Ascending aorta (tissue), 2 donors: ENCODE measurements at regions not wholly inside any gene's neighbourhood (a gene's known extent, or its start where the extent isn't known, plus 50 kb on each side); places are given as distances from the start of the nearest gene placed in this dataset.
"Not testable (repeated sequence)": the region's sequence is repeated elsewhere in the genome, so short reads cannot be mapped to it uniquely, and the experiment has no call there.

Experiments used
- DNase-seq, 2 donors: peaks; one replicate each; pipeline ENCODE4 v3.0.0-alpha.2; 2019; ENCODE audit warnings: low spot score in 2 of 2
- H3K27ac ChIP-seq, 2 donors: fragments of 200-600 bp; sonication (generic); one replicate each; pipeline ENCODE4 v1.5.1; 2016 to 2017; ENCODE audit warnings: mild to moderate bottlenecking in 1 of 2
- H3K27me3 ChIP-seq: fragments of 200-600 bp; sonication (generic); one replicate; pipeline ENCODE4 v1.5.1; 2017
- H3K36me3 ChIP-seq, 2 donors: fragments of 200-600 bp; sonication (generic); one replicate each; pipeline ENCODE4 v1.5.1; 2016
- H3K4me1 ChIP-seq, 2 donors: fragments of 200-600 bp; sonication (generic); one replicate each; pipeline ENCODE4 v1.5.1; 2016 to 2017; ENCODE audit warnings: mild to moderate bottlenecking in 1 of 2
- H3K4me3 ChIP-seq, 2 donors: fragments of 200-600 bp; sonication (generic); one replicate each; pipeline ENCODE4 v1.5.1; 2016 to 2017; ENCODE audit warnings: mild to moderate bottlenecking in 1 of 2
- H3K9me3 ChIP-seq, 2 donors: fragments of 200-600 bp; sonication (generic); one replicate each; pipeline ENCODE4 v1.5.1; 2016
- intact Hi-C: fragments of 100-400 bp; cut with DNase I; formaldehyde crosslinking; loops from one replicate; pipeline ENCODE4 v1.15.1; 2023
- TF ChIP-seq, protein P1 (sequence below), 3 experiments: fragments of 200-600 bp in 2 of 3; fragments of 450-650 bp in 1 of 3; sonication (generic) in 2 of 3; IDR thresholded peaks; one replicate each; pipeline ENCODE4 v1.5.1; 2016 to 2019; ENCODE audit warnings: antibody characterized with exemption in 3 of 3, mild to moderate bottlenecking in 1 of 3, moderate library complexity in 1 of 3

DNA sequence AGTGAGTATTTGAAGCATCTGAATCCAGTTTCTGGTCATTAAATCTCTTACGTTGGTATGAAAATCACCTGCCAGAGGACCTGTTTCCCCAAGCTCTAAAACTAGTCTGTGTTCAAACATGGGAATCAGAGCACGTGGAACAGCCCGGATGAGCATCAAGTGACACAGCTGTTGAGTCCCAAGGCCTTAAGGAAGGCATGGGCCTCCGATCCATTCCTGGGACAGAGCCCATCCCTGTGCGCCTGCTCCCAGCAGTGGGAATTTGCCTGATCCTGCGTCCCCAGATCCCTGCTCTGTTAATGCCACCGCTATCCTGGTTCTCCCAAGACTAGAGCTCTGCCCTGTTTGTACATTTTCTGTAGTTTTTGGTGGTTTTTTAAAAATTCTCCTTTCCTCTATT, 68.4 kb upstream of the FBXO28 start:
- DNase-seq: no peak
- intact Hi-C loops: no loop called here
- no peaks in the 10 kb centered on the region for H3K9me3 ChIP-seq
- no peak overlapping the region for H3K27ac ChIP-seq
- peaks cover 0 to under 1% of the 10 kb centered on the region in 2 donors for H3K4me1 ChIP-seq
- H3K4me3 ChIP-seq: no peak overlapping the region
- no peaks in the 10 kb centered on the region for H3K27me3 ChIP-seq
- TF ChIP-seq, protein P1, sequence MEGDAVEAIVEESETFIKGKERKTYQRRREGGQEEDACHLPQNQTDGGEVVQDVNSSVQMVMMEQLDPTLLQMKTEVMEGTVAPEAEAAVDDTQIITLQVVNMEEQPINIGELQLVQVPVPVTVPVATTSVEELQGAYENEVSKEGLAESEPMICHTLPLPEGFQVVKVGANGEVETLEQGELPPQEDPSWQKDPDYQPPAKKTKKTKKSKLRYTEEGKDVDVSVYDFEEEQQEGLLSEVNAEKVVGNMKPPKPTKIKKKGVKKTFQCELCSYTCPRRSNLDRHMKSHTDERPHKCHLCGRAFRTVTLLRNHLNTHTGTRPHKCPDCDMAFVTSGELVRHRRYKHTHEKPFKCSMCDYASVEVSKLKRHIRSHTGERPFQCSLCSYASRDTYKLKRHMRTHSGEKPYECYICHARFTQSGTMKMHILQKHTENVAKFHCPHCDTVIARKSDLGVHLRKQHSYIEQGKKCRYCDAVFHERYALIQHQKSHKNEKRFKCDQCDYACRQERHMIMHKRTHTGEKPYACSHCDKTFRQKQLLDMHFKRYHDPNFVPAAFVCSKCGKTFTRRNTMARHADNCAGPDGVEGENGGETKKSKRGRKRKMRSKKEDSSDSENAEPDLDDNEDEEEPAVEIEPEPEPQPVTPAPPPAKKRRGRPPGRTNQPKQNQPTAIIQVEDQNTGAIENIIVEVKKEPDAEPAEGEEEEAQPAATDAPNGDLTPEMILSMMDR (IDR thresholded peaks at IDR 0.05): no peak
- H3K36me3 ChIP-seq: no peaks in the 10 kb centered on the region

DNA sequence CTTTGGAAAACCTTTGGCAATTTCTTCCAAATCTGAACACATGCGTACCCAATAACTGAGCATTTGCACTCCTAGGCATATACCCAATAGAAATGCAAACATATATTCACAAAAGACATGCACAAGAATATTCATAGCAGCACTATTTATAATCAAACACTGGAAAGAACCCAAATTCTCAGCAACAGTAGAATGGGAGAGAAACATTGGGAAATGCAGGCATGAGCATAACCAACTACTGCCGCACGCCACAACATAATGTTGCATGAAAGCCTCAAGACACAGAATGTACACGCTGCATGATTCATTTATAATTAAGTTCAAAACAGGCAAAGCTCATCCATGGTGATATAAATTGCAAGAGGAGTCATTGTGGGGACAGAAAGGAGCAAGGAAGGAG, 69.5 kb upstream of the FBXO28 start:
- Histone ChIP-seq H3K4me3 (no peak overlapping the region), H3K36me3 (no peaks in the 10 kb centered on the region), H3K27me3 (no peaks in the 10 kb centered on the region), H3K9me3 (no peaks in the 10 kb centered on the region), H3K4me1 (no peaks in the 10 kb centered on the region), H3K27ac (no peak overlapping the region)
- TF ChIP-seq, protein P1 (IDR thresholded peaks at IDR 0.05): no peak
- DNase-seq: no peak
- intact Hi-C loops: no loop called here

DNA sequence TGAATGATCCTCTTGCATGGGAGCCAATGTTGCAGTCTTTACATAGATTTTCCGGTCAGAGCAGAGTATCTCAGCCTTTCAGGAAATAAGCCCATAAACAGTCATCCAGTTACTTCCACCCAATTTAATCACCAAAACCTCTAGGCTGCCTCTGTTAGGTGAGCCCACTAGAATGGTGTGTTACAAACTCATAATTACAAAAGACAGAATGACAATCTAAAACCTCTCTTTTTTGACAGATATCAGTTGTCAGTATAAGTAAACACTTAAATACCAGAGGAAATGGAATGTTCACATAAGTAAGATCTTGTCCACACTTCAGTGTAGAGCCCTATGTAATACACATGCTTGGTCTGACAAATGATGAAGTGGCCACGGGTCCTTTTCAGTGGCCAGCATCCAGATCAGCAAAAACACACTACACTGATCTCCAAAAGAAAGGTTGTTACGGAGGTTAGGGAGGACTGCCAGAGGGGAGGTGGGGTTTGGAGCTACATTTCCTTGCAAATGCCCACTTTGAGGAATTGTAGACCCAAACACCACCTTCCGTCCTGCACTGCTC, 71.3 kb upstream of the FBXO28 start:
- H3K36me3 ChIP-seq: no peaks in the 10 kb centered on the region

DNA sequence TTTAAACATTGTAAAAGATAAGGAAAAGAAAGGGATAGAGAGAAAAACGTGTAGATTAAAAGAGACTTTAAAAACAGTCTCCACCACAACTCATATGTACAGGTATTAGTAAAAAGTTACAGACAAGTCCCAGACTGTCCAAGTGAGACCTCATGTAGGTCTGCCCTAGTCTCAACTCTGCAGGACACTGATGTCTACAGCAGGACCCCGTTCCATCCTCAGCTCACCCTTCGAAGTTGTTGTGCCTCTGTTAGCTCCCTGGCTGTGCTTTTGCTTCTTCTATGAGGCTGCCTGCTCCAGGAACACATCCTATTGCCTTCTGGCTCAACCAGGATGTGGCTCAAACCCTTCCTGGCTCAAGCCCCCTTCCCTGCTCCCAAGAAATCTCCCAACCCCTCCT, 72.9 kb upstream of the FBXO28 start:
- intact Hi-C loops: no loop called here
- TF ChIP-seq, protein P1 (IDR thresholded peaks at IDR 0.05): no peak
- H3K27ac ChIP-seq: no peak overlapping the region
- no peaks in the 10 kb centered on the region for H3K4me1 ChIP-seq
- H3K27me3 ChIP-seq: no peaks in the 10 kb centered on the region
- no peak for DNase-seq
- H3K36me3 ChIP-seq: no peaks in the 10 kb centered on the region
- H3K9me3 ChIP-seq: no peaks in the 10 kb centered on the region
- no peak overlapping the region for H3K4me3 ChIP-seq

More for the DNA sequence above, 71.3 kb upstream of the FBXO28 start:
- Histone ChIP-seq H3K27me3 (no peaks in the 10 kb centered on the region), H3K9me3 (no peaks in the 10 kb centered on the region), H3K27ac (no peak overlapping the region), H3K4me1 (no peaks in the 10 kb centered on the region), H3K4me3 (no peak overlapping the region)
- TF ChIP-seq, protein P1 (IDR thresholded peaks at IDR 0.05): no peak
- DNase-seq: no peak
- intact Hi-C loops: no loop called here

DNA sequence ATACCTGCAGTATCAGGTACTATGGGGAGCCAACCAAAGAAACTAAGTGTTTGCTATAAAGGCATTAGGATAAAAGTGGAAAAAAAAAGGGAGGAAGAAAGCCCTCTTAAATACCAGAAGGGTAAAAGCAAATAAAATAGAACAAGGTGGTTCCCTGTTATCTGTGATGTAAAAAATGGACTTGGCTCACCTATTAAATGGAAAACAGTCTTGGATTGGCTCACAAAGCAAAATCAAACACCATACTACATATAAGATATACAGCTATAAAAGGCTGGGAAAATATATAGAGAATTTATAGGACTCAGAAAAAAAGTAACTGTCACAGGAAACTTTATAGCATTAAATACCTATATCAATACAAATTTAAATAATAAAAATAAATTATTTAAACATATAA, 73.5 kb upstream of the FBXO28 start:
- H3K4me1 ChIP-seq, H3K27ac ChIP-seq, H3K36me3 ChIP-seq, DNase-seq, H3K9me3 ChIP-seq, H3K27me3 ChIP-seq, H3K4me3 ChIP-seq, intact Hi-C loops: not testable (repeated sequence)

DNA sequence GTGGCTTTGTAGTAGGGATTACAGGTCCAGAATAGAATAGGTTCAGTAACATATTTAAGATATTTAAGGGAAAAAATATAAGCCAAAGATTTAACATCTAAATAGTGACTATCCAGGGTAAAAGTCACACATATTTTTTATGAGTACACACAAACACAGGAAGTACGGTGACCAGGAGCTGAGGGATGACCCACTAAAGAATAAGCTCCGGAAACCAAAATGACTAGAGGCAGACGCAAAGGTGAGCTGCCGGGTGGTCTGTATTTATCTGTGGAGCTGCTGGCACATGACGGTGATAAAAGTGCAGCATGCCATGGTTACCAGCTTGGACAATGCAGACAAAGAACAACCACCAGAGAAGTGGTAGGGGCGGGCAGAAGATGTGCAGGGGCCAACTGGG, 73.9 kb upstream of the FBXO28 start:
- H3K9me3 ChIP-seq, intact Hi-C loops, DNase-seq, H3K27me3 ChIP-seq, H3K4me3 ChIP-seq, H3K27ac ChIP-seq, H3K36me3 ChIP-seq, H3K4me1 ChIP-seq: not testable (repeated sequence)

DNA sequence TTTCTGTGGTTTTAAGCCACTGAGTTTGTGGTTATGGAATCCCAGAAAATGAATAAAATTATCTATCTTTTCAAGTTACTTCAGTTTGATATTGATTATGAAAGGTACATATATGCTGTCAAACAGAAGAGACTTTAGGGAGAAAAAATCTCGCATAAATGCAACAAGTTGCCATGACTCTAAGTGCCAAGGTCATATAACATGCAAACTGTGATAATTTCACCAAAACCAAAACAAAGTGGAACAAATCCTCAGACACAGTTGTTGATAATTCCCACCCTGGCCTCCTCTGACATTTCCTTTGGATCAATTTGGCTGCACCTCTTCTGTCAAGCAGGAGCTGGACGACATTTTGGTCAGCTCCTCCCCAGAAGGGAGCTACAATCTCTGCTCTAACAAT, 75.1 kb upstream of the FBXO28 start:
- H3K27ac ChIP-seq, intact Hi-C loops, H3K36me3 ChIP-seq, H3K9me3 ChIP-seq, H3K4me3 ChIP-seq, DNase-seq, H3K27me3 ChIP-seq, H3K4me1 ChIP-seq: not testable (repeated sequence)

DNA sequence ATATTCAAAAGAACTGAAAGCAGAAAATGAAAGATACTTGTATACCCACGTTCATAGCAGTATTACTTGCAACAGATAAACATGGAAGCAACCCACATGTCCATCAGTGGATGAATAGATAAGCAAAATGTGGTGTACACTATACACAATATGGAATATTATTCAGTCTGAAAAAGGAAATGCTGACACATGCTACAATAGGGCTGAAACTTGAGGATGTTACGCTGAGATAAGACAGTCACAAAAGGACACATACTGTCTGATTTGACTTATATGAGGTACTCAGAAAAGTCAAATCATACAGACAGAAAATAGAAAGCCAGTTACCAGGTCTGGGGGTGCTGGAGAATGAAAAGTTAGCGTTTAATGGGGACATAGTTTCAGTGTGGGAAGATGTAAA, 76.5 kb upstream of the FBXO28 start:
- DNase-seq, H3K4me1 ChIP-seq, H3K36me3 ChIP-seq, intact Hi-C loops, H3K9me3 ChIP-seq, H3K4me3 ChIP-seq, H3K27me3 ChIP-seq, H3K27ac ChIP-seq: not testable (repeated sequence)

DNA sequence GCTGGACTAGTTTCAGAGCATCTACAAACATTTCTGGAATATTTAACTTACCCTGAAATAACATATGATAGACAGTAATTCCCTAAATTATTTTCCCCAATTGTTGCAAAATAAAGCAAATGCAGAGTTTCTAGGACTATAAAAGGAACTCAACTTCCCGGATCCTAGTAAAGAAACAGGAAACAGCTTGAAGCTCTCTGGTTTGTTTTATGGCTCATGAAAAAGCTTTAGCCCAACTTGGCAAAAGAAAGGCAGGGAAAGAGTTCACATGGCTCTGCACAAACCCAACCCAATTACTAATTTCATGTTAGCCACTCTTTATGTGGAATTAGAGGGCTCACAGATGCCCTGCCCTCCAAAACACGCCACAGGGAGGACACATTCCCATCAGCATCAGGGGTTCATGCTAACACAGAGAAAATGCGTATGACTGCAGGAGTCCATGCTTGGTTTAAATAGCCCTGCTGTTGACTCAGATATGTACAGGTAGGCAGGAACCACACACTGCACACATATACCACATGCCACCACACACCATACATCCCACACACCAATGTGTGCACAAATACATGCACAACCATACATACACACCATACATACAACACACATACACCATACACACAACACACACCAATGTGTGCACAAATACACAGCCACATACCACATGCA, 81.2 kb upstream of the FBXO28 start:
- intact Hi-C loops, H3K27ac ChIP-seq, H3K36me3 ChIP-seq, H3K4me3 ChIP-seq, DNase-seq, H3K4me1 ChIP-seq, H3K27me3 ChIP-seq, H3K9me3 ChIP-seq: not testable (repeated sequence)

DNA sequence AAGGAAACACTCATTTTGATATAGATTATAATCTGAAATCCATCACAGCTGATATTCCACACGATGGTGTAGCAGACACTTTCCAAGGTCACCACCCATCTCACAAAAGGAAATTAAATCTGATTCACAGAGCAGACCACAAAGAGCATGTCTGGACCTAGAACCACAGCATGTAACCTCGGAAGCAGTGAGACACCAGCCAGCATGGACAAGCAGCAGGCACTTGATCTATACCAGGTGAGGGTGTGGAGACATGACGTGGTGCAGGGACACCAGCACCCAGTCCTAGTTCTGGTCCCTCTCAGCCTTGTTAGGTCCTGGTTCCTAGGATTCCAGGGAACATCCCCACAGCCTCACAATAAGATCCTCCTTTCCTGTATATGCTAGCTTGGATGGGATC, 81.9 kb upstream of the FBXO28 start:
- H3K9me3 ChIP-seq, H3K36me3 ChIP-seq, H3K4me3 ChIP-seq, H3K27me3 ChIP-seq, H3K4me1 ChIP-seq, intact Hi-C loops, DNase-seq, H3K27ac ChIP-seq: not testable (repeated sequence)
